Limb (tissue), 2 donors: ENCODE measurements at regions not wholly inside any gene's neighbourhood (a gene's known extent, or its start where the extent isn't known, plus 50 kb on each side); places are given as distances from the start of the nearest gene placed in this dataset.
A peak's percentile ranks its signal among the peaks of the same experiment; 100 is the strongest.

Experiments
- DNase-seq, 2 donors: peaks; one replicate each; pipeline ENCODE4 v3.0.0-alpha.2; 2016; ENCODE audit errors: extremely low spot score in 2 of 2

DNA sequence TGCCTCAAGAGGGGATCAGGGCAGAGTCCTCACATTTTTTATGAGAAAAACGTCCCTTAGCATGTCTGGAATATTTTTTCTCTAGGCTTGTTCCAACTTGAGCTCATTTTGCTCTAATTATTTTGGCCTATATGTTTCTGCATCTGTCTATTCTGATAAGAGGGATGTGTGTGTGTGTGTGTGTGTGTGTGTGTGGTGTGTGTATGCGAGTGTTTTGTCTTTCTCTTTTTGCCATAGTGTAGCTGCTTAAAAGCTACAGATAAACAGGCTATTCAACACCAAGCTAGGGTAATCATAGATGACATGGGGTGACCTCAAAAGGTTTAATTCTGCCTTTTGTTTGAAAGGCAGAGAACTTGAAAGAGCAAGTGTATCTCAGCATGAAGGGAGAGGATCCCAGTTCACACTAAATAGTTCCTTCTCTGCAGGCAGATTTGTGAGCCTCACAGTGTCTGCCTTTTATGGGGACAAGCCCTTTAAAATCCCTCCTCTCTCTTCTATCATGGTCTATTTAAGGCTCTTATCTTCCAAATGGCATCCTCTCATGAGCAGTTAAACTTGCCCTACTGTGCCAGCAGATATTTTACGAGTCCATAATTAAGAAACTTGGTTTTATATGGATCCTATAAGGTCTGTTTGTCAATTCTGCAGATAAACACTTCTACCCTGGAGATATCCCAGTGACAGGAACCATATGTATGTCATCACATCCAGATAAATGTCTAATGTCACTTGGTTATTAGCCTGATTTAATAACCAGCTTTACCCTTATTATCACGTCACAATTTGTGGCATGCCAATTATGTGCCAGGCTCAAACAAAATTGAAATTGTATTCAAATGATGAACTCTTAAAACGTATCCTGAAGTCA is 202.9 kb upstream of the MTPN start:
- DNase-seq, result no peak

- no peak for DNase-seq
Measured at GRCh38 chr7:136179154-136179553, 202.0 kb upstream of the MTPN start.

DNA sequence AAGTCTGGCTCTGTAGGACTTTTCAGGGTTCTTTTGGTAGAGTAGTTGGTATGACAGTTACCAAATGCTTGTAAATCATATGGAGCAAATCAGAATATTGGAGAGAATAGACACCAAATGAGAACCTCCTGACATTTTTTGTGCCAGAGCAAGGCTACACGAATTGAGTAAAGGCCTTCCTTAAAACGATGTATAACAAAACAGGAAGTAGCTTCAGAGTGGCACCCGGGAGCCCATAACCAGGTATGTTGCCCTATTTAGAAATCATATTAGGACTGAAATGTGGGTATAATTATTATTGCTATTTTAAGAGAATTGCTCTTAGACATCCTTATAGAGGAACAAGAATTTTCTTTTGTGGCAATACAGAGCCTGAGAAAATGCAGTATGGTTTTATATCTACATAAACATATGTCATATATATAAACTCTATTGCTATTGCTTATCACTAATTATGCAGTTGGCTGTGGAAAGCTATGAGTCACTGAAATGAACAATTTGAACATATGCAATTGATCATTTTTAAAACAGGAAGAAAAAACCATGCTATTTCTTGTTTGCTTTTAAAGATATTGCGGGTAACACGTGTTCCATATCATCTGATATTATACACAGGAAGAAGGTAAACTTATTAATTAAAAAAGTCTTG is 197.4 kb upstream of the MTPN start:
- no peak for DNase-seq

- no peak for DNase-seq
Measured at GRCh38 chr7:136173874-136174273, 196.7 kb upstream of the MTPN start.

- no peak for DNase-seq
Measured at GRCh38 chr7:136171233-136171632, 194.1 kb upstream of the MTPN start.

- DNase-seq, result no peak
Measured at GRCh38 chr7:136168821-136169220, 191.7 kb upstream of the MTPN start.

DNA sequence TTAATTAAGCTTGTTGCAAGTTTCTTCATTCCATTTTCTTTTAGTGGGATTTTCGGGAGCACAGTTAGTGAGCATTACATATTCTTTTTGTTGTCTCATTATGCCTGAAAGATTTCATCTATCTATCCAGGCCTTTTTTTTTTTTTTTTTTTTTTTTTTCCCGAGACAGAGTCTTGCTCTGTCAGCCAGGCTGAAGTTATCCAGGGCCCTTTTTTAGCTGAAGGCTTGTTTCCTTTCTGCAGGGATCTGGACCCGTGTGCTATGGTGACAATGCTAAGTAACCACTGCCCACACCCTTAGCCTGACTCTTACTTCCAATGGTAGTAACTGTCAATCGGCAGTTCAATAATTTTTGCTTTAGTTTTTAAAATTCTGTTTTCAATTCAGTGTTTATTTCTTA is 190.8 kb upstream of the MTPN start:
- no peak for DNase-seq

- no peak for DNase-seq
Measured at GRCh38 chr7:136166521-136166920, 189.4 kb upstream of the MTPN start.

GRCh38 chr7:136163340-136163801 is 186.2 kb upstream of the MTPN start:
- DNase-seq, result no peak

DNA sequence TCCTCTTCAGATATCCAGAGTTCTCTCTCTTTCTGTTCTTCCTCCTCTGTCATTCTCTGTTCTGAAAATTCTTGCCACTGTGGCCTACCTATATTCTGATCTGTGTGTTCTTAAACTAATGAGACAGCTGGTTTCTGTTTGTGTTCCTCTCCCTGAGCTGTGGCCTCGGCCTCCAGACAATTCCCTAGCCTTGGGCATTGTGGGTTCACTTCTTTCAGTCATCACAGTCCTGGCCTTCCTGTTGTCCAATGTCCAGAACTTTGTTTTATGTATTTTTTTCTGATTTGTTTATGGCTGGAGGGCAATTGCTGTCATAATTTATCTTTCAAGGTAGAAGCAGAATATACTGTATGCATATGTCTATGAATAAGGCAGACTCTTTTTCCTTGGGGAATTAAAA is 173.2 kb upstream of the MTPN start:
- DNase-seq, result no peak

- no peak for DNase-seq
Measured at GRCh38 chr7:136148920-136149319, 171.8 kb upstream of the MTPN start.

DNA sequence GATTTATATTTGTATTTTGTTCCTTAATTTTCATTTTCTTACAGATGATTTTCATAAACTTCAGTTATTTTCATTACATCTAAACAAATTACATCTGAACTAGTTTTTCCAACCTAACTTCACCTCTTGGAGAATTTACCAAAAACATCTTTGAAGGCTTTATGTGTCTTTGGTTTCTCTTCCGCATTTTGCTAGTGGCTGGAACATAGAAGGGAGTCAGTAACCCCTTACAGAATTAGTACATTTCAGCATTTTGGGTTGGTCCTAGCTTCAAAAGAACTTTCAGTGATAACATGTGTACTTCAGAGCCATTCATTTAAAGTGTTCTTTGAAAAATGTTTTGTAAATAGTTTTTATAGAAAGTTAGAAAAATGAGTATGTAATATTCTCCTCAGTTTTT is 169.8 kb upstream of the MTPN start:
- DNase-seq, result no peak

- DNase-seq, result no peak
Measured at GRCh38 chr7:136144182-136144581, 167.0 kb upstream of the MTPN start.

DNA sequence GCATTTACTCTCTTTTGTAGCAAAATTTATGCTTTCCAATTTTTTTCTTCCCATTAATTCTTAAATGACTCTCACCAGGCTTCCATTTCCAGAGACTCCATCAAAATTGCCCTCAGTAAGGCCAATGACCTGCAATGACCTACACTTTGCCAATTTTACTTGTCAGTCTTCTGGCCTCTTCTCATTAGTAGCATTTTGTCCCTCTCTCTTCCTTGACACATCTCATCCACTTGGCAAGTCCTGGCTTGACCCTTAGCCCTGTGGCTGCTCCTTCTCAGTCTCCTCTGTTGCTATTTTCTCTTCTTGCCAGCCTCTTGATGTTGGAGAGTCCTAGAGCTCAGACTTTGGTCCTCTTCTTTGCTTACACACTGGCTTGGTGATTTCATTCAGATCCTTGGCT is 166.1 kb upstream of the MTPN start:
- DNase-seq, result no peak

DNA sequence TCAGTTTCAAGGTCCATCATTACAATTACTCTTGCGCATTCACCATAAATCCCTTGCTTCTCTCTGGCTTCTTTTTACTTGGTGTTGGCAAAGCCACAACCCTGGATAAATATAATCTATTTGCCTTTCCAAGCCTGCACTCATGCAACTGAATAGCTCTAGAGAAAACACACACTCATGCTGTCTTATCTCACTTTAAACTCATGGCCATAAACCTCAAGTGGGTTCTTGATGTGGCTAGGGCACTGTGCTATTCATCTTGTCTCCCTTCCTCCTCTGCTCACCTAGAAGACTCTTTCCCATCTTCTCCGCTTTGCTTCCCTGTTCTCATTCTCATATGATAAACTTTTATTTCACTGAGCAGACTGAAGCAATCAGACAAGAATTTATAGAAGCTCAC is 165.4 kb upstream of the MTPN start:
- no peak for DNase-seq

- no peak for DNase-seq
Measured at GRCh38 chr7:136140469-136140868, 163.3 kb upstream of the MTPN start.

DNA sequence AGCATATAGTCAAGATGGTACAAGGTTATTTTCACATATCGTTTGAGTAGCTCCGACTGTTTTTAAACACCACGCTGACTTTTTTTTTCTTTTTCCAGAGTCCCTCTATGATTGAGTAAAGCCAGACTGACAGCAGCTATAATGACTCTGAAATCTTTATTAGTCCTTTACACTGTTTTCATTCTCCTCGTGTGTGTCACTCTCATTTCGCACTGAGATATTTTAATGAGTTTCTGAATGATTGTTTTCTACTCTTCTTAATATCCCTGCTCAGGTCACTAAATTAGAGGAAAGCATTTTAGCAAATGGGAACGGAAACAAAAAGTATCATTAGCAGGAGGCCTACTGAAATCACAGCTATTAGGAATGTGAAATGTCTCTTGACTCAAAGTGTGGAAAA is 162.3 kb upstream of the MTPN start:
- DNase-seq, result no peak

DNA sequence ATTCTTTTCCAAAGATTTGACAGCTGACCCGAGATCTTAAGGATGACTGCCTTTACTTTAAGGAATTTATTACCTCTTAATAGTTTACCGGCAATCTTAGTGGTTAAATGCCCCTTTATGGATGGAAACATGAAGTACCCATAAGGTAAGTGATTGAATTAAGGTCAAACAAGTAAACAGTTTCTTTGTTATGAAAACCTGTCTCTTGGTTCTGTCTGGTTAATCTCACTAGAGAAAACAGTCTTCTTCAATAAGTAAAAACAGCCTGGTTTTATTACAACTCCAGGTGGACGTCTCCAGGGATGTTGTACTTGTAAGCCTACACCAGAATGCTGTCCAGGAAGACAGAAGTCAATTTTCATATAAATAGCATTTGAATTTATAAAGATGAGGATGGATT is 161.8 kb upstream of the MTPN start:
- DNase-seq, result no peak

DNA sequence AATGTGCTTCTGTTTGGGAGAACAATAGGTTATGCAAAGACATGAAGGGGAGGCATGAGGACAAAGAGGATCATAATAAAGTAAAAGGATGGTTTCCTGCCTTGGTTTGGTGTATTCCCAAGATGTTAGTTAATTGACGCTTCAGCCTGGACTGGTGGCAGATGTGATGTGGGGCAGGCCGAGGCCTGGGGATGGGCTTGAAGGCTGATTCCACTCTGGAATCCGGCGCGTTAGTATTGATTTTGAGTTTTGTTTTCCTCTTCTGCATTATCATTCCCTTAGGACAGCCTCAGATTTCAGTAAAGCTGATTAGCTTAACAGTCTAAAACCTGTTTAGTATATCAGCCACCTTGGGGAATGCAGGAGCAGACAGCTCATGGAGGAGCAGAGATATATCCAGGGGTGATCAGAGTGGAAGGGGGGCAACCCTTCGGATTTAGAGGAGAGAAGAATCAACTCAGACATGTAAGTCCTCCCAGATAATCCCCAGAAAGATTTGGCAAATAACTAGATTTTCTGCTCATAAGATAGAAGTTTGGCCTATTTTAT is 159.8 kb upstream of the MTPN start:
- DNase-seq, result no peak

DNA sequence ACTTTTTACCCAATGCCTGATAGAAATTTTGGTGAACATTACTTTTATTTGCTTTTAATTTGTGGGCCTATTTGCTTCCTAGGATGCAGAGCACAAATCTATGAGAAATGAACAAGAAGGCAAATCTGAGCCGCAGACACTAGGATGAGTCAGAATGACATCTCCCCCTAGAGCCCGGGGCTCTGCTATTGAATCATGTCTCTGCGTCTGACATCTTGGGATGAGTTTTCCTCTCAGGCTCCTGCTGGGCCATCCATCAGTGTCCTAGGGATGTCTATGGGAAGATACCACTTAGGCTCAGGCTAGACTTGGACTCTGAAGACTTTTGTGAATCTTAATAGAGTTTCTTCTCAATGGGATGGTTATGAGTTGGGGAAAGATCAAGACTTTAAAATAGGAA is 157.3 kb upstream of the MTPN start:
- no peak for DNase-seq

DNA sequence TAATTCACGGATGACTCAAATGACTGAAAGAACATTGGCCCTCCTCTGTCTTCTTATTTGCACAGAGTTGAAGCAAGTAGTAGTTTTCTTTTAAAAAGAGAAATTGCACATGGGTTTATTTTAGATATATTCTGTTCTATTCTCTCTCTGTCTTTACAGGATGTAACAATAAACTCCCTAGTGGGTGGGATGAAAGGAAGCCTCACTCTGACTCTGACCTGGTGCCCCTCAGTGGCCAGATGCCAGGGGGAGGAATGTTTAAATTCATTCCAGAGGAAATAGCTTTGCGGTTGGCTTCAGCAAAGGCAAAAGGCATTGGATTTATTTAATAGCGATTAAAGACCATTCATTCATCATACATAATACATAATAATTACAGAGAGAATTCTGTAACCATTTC is 156.4 kb upstream of the MTPN start:
- DNase-seq, result peak in 1 of 2 donors; percentile 53

DNA sequence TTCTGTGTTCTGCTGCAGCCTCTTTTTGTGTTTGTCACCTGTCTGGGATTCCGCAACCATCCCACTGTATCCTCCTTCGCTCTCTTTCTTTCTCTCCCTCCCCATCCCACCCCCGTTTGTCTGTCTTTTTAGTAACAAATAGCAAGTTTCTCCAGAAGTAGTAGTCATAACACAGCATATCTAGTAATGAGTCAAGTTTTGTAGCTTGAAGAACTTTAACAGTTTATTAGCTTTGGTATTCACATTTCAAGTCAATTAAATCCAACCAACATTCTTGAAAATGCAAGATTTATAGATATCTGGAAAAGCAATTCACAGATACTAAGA is 154.1 kb upstream of the MTPN start:
- DNase-seq, result no peak
